Activated gamma-delta T cell treated with Interleukin-2 at 50 U/mL for 16 hours (primary cell): ENCODE measurements at regions not wholly inside any gene's neighbourhood (a gene's known extent, or its start where the extent isn't known, plus 50 kb on each side); places are given as distances from the start of the nearest gene placed in this dataset.

ENCODE experiments used
- DNase-seq: peaks from one replicate; pipeline ENCODE4 v3.0.0-alpha.2; 2020

GRCh38 chr17:73997059-73997458, 206.4 kb upstream of the RPL38 start:
- no peak for DNase-seq

GRCh38 chr17:73998249-73998648, 205.2 kb upstream of the RPL38 start:
- DNase-seq, result no peak

- DNase-seq, result peak; percentile 67
Measured at GRCh38 chr17:73998653-73999645, 204.5 kb upstream of the RPL38 start.

- no peak for DNase-seq
Measured at GRCh38 chr17:74001145-74001544, 202.3 kb upstream of the RPL38 start.

- DNase-seq, result no peak
Measured at GRCh38 chr17:74002241-74002640, 201.2 kb upstream of the RPL38 start.

- DNase-seq, result no peak
Measured at GRCh38 chr17:74004056-74004455, 199.4 kb upstream of the RPL38 start.

GRCh38 chr17:74005790-74006189, 197.7 kb upstream of the RPL38 start:
- no peak for DNase-seq

- DNase-seq, result no peak
Measured at GRCh38 chr17:74006371-74006770, 197.1 kb upstream of the RPL38 start.

GRCh38 chr17:74008196-74008595, 195.3 kb upstream of the RPL38 start:
- no peak for DNase-seq

- DNase-seq, result no peak
Measured at GRCh38 chr17:74009056-74009625, 194.3 kb upstream of the RPL38 start.

GRCh38 chr17:74010903-74011302, 192.6 kb upstream of the RPL38 start:
- no peak for DNase-seq

- DNase-seq, result no peak
Measured at GRCh38 chr17:74011966-74012365, 191.5 kb upstream of the RPL38 start.

- peak; percentile 29 for DNase-seq
Measured at GRCh38 chr17:74012465-74012864, 191.0 kb upstream of the RPL38 start.

- DNase-seq, result no peak
Measured at GRCh38 chr17:74015316-74015715, 188.2 kb upstream of the RPL38 start.

- no peak for DNase-seq
Measured at GRCh38 chr17:74015990-74016389, 187.5 kb upstream of the RPL38 start.

GRCh38 chr17:74016461-74016860, 187.0 kb upstream of the RPL38 start:
- DNase-seq, result no peak

- DNase-seq, result no peak
Measured at GRCh38 chr17:74017466-74017865, 186.0 kb upstream of the RPL38 start.

GRCh38 chr17:74018115-74018514, 185.4 kb upstream of the RPL38 start:
- DNase-seq, result no peak

- DNase-seq, result no peak
Measured at GRCh38 chr17:74019271-74019670, 184.2 kb upstream of the RPL38 start.

- no peak for DNase-seq
Measured at GRCh38 chr17:74019860-74020259, 183.6 kb upstream of the RPL38 start.

- DNase-seq, result no peak
Measured at GRCh38 chr17:74020522-74020921, 183.0 kb upstream of the RPL38 start.

GRCh38 chr17:74024871-74025531, 178.5 kb upstream of the RPL38 start:
- DNase-seq, result no peak

- DNase-seq, result no peak
Measured at GRCh38 chr17:74027444-74027843, 176.0 kb upstream of the RPL38 start.
